ENCODE measurements at regions not wholly inside any gene's neighbourhood (a gene's known extent, or its start where the extent isn't known, plus 50 kb on each side); places are given as distances from the start of the nearest gene placed in this dataset.

GRCh38 chr2:147076634-147077033 lies 768.2 kb upstream of the ACVR2A start:
- peak; percentile 20 to 28 for DNase-seq (ENCODE audit: low read depth in 2 of 2)

- DNase-seq (ENCODE audit: low read depth in 2 of 2), result no peak
These were observed 776.8 kb upstream of the ACVR2A start for GRCh38 chr2:147068071-147068470.

GRCh38 chr2:147067136-147067535 lies 777.7 kb upstream of the ACVR2A start:
- no peak for DNase-seq (ENCODE audit: low read depth in 2 of 2)

GRCh38 chr2:147062073-147062472 lies 782.8 kb upstream of the ACVR2A start:
- DNase-seq (ENCODE audit: low read depth in 2 of 2), result no peak

- no peak for DNase-seq (ENCODE audit: low read depth in 2 of 2)
These were observed 783.6 kb upstream of the ACVR2A start for GRCh38 chr2:147061269-147061668.

GRCh38 chr2:147057892-147058490 lies 786.8 kb upstream of the ACVR2A start:
- no peak for DNase-seq (ENCODE audit: low read depth in 2 of 2)

GRCh38 chr2:147051814-147052213 lies 793.0 kb upstream of the ACVR2A start:
- DNase-seq (ENCODE audit: low read depth in 2 of 2), result no peak

GRCh38 chr2:147051248-147051647 lies 793.6 kb upstream of the ACVR2A start:
- peak in 1 of 2 experiments; percentile 31 for DNase-seq (ENCODE audit: low read depth in 2 of 2)

GRCh38 chr2:147049957-147050356 lies 794.9 kb upstream of the ACVR2A start:
- no peak for DNase-seq (ENCODE audit: low read depth in 2 of 2)

GRCh38 chr2:147046473-147046872 lies 798.4 kb upstream of the ACVR2A start:
- no peak for DNase-seq (ENCODE audit: low read depth in 2 of 2)

GRCh38 chr2:147045113-147045512 lies 799.7 kb upstream of the ACVR2A start:
- DNase-seq (ENCODE audit: low read depth in 2 of 2), result no peak

GRCh38 chr2:147041121-147041494 lies 803.7 kb upstream of the ACVR2A start:
- no peak for DNase-seq (ENCODE audit: low read depth in 2 of 2)

GRCh38 chr2:147040298-147041120 lies 804.3 kb upstream of the ACVR2A start:
- DNase-seq (ENCODE audit: low read depth in 2 of 2), result no peak

- no peak for DNase-seq (ENCODE audit: low read depth in 2 of 2)
These were observed 807.8 kb upstream of the ACVR2A start for GRCh38 chr2:147037048-147037447.

- DNase-seq (ENCODE audit: low read depth in 2 of 2), result no peak
These were observed 811.8 kb upstream of the ACVR2A start for GRCh38 chr2:147033044-147033443.

GRCh38 chr2:147031897-147032296 lies 812.9 kb upstream of the ACVR2A start:
- no peak for DNase-seq (ENCODE audit: low read depth in 2 of 2)

- no peak for DNase-seq (ENCODE audit: low read depth in 2 of 2)
These were observed 813.7 kb upstream of the ACVR2A start for GRCh38 chr2:147030966-147031720.

- DNase-seq (ENCODE audit: low read depth in 2 of 2), result no peak
These were observed 817.4 kb upstream of the ACVR2A start for GRCh38 chr2:147027436-147027835.

- peak; percentile 58 to 69 for DNase-seq (ENCODE audit: low read depth in 2 of 2)
These were observed 818.0 kb upstream of the ACVR2A start for GRCh38 chr2:147026664-147027295.

GRCh38 chr2:147025646-147026585 lies 818.9 kb upstream of the ACVR2A start:
- DNase-seq (ENCODE audit: low read depth in 2 of 2), result peak; percentile 59 to 62

- no peak for DNase-seq (ENCODE audit: low read depth in 2 of 2)
These were observed 825.5 kb upstream of the ACVR2A start for GRCh38 chr2:147019311-147019710.
